K562 (cell line): ENCODE measurements at regions not wholly inside any gene's neighbourhood (a gene's known extent, or its start where the extent isn't known, plus 50 kb on each side); places are given as distances from the start of the nearest gene placed in this dataset.

Source experiments
- ATAC-seq: fragments of 200-7000 bp; cut with Tn5 transposase; 3 replicates; pipeline ENCODE4 v1.9.1; 2020; ENCODE audit warnings: moderate library complexity
- BruUV-seq: library from RNA; stranded (reverse); fragments of 400-500 nt; replicated peaks from 2 replicates; lab custom pipeline; 2021; lab: Mats Ljungman, UMichigan
- CTCF ChIA-PET: fragments of 300-600 bp; formaldehyde crosslinking; extraction: SDS; loops from one replicate; lab custom pipeline; 2021; ENCODE audit warnings: low intra/inter-chr PET ratio; lab: Yijun Ruan, JAX
- POLR2A ChIA-PET: fragments of 300-600, 350-650 bp; sonication (Branson Sonifier 250); formaldehyde crosslinking; extraction: SDS; loops from one replicate; lab custom pipeline; 2021; ENCODE audit warnings: antibody characterized with exemption, inconsistent platforms; lab: Yijun Ruan, JAX
- DNase-seq, 4 experiments: peaks; one replicate each; pipeline versions ENCODE4 v3.0.0 to v3.0.0-alpha.2; 2011 to 2018; ENCODE audit warnings: low spot score in 3 of 4, mixed read lengths in 3 of 4; ENCODE audit errors: extremely low read depth in 1 of 4
- FAIRE-seq: peaks from 2 replicates; lab custom pipeline; 2011; peaks lifted over from hg19 to GRCh38; lab: Jason Lieb, UNC
- H2AFZ ChIP-seq: 2 replicates; pipeline ENCODE4 v1.6.0; 2011; ENCODE audit warnings: low read depth, low read length, control low read depth, inconsistent platforms
- H3K27ac ChIP-seq: fragments of 200-600 bp; 3 replicates; pipeline ENCODE4 v1.8.0; 2011; ENCODE audit warnings: low read depth, mild to moderate bottlenecking, control low read depth, inconsistent platforms, low read length, moderate library complexity, mixed read lengths; ENCODE audit errors: extremely low read depth
- H3K27me3 ChIP-seq, 2 experiments: fragments of 300-600 bp in 1 of 2; 2 replicates in 1 of 2; 3 replicates in 1 of 2; pipeline versions ENCODE4 v1.6.0 to v1.8.0; 2011; ENCODE audit warnings: inconsistent platforms in 2 of 2, low read length in 2 of 2, mild to moderate bottlenecking in 1 of 2, mixed read lengths in 1 of 2, moderate library complexity in 1 of 2; ENCODE audit not compliant: control insufficient read depth in 2 of 2, insufficient read depth in 2 of 2
- H3K36me3 ChIP-seq: fragments of 300-600 bp; 3 replicates; pipeline ENCODE4 v1.8.0; 2011; ENCODE audit warnings: mild to moderate bottlenecking, low read length, inconsistent platforms; ENCODE audit not compliant: control insufficient read depth, insufficient read depth
- H3K4me1 ChIP-seq, 2 experiments: fragments of 200-600 bp in 1 of 2; replicated peaks in 1 of 2; 2 replicates in 1 of 2; 3 replicates in 1 of 2; pipeline versions ENCODE4 v1.5.1 to v1.8.0; 2011; ENCODE audit warnings: inconsistent platforms in 2 of 2, low read length in 2 of 2, mild to moderate bottlenecking in 1 of 2, mixed read lengths in 1 of 2, moderate library complexity in 1 of 2; ENCODE audit not compliant: control insufficient read depth in 2 of 2, insufficient read depth in 2 of 2
- H3K4me2 ChIP-seq: 2 replicates; pipeline ENCODE4 v1.6.1; 2011; ENCODE audit warnings: low read length, control low read depth, inconsistent platforms, mixed read lengths; ENCODE audit not compliant: insufficient read depth
- H3K4me3 ChIP-seq: fragments of 200-600 bp; sonication (generic), shearing (Covaris generic); 2 replicates; pipeline ENCODE4 v1.5.1; 2016; ENCODE audit warnings: control low read depth, inconsistent platforms
- H3K79me2 ChIP-seq: fragments of 200-600 bp; 3 replicates; pipeline ENCODE4 v1.8.0; 2011; ENCODE audit warnings: low read length, inconsistent platforms; ENCODE audit not compliant: control insufficient read depth, insufficient read depth
- H3K9ac ChIP-seq, 2 experiments: 2 replicates each; pipeline versions ENCODE4 v1.6.0 to v1.6.1; 2011; ENCODE audit warnings: low read depth in 2 of 2, low read length in 2 of 2, control low read depth in 1 of 2, inconsistent platforms in 1 of 2, mild to moderate bottlenecking in 1 of 2, mixed read lengths in 1 of 2; ENCODE audit not compliant: insufficient read depth in 1 of 2
- H3K9me1 ChIP-seq: one replicate; pipeline ENCODE4 v1.6.0; 2011; ENCODE audit warnings: inconsistent platforms, mild to moderate bottlenecking, low read length, moderate library complexity; ENCODE audit not compliant: control insufficient read depth, insufficient read depth
- H3K9me3 ChIP-seq: replicated peaks from 2 replicates; pipeline ENCODE4 v1.5.1; 2011; ENCODE audit warnings: low read depth, low read length, inconsistent platforms; ENCODE audit not compliant: control insufficient read depth, insufficient read depth
- H4K20me1 ChIP-seq: replicated peaks from 2 replicates; pipeline ENCODE4 v1.6.1; 2011; ENCODE audit warnings: low read length, inconsistent platforms, mixed read lengths; ENCODE audit not compliant: control insufficient read depth, insufficient read depth
- DNMT1 ChIP-seq: fragments of 450-650 bp; IDR thresholded peaks from 2 replicates; pipeline ENCODE4 v1.6.1; 2016; ENCODE audit warnings: antibody characterized with exemption, mild to moderate bottlenecking
- EP400 ChIP-seq: fragments of 450-650 bp; IDR thresholded peaks from 2 replicates; pipeline ENCODE4 v1.6.1; 2017; ENCODE audit warnings: antibody characterized with exemption, mild to moderate bottlenecking, moderate library complexity
- EZH2 ChIP-seq: IDR thresholded peaks from 2 replicates; pipeline ENCODE4 v1.6.1; 2012; ENCODE audit warnings: low read depth, mild to moderate bottlenecking, inconsistent platforms, low read length, borderline replicate concordance
- POLR2H ChIP-seq: IDR thresholded peaks from 2 replicates; pipeline ENCODE4 v1.6.1; 2016; ENCODE audit warnings: missing genetic modification characterization, low read depth, mild to moderate bottlenecking, control low read depth, missing compliant biosample characterization, moderate library complexity
- TEAD4 ChIP-seq, 2 experiments: sonication (generic) in 1 of 2; formaldehyde crosslinking in 1 of 2; IDR thresholded peaks; 2 replicates each; pipeline versions ENCODE4 v1.6.1 to v1.8.0; 2012 to 2022; ENCODE audit warnings: borderline replicate concordance in 1 of 2, inconsistent platforms in 1 of 2, low read length in 1 of 2, mild to moderate bottlenecking in 1 of 2, missing genetic modification reagents in 1 of 2
- ZFX ChIP-seq: sonication (generic); formaldehyde crosslinking; IDR thresholded peaks from 2 replicates; pipeline ENCODE4 v1.8.0; 2022; ENCODE audit warnings: mild to moderate bottlenecking, missing genetic modification reagents, moderate library complexity
- ZNF75A ChIP-seq: fragments of 450-650 bp; formaldehyde crosslinking; IDR thresholded peaks from 2 replicates; pipeline ENCODE4 v1.4.0; 2020; ENCODE audit warnings: mild to moderate bottlenecking
- WGBS: fragments of 100-300 bp; shearing (Covaris generic); methylation state at CpG from one replicate; pipeline ENCODE4 v1.1.6; 2016; ENCODE audit warnings: low coverage, mixed read lengths; ENCODE audit not compliant: insufficient coverage; ENCODE audit errors: missing lambda C conversion rate; 5-methylcytosine and 5-hydroxymethylcytosine counted together
- in situ Hi-C: fragments of 300-500 bp; cut with MboI; formaldehyde crosslinking; loops from 4 replicates; pipeline ENCODE4 v1.15.0; 2018; ENCODE audit warnings: inconsistent platforms, mixed read lengths
- intact Hi-C: fragments of 100-400 bp; cut with micrococcal nuclease; formaldehyde crosslinking; loops from 2 replicates; pipeline ENCODE4 v1.14.2; 2022
- TF ChIP-seq, protein P1 (sequence below): fragments of 250-450 bp; sonication (Bioruptor Pico); IDR thresholded peaks from 2 replicates; pipeline ENCODE4 v1.9.0; 2021; ENCODE audit warnings: mild to moderate bottlenecking, inconsistent platforms
- TF ChIP-seq, protein P2 (sequence below): fragments of 250-450 bp; sonication (Bioruptor Pico); IDR thresholded peaks from 2 replicates; pipeline ENCODE4 v1.8.0; 2021; ENCODE audit warnings: mild to moderate bottlenecking, moderate library complexity
- TF ChIP-seq, protein P3 (sequence below): fragments of 250-450 bp; sonication (Bioruptor Pico); IDR thresholded peaks from 2 replicates; pipeline ENCODE4 v1.4.0; 2020; ENCODE audit warnings: mild to moderate bottlenecking
- TF ChIP-seq, protein P4 (sequence below), 2 experiments: fragments of 450-650 bp; conservative IDR thresholded peaks; 2 replicates each; pipeline ENCODE4 v1.6.1; 2017; ENCODE audit warnings: mild to moderate bottlenecking in 2 of 2, moderate library complexity in 2 of 2

DNA sequence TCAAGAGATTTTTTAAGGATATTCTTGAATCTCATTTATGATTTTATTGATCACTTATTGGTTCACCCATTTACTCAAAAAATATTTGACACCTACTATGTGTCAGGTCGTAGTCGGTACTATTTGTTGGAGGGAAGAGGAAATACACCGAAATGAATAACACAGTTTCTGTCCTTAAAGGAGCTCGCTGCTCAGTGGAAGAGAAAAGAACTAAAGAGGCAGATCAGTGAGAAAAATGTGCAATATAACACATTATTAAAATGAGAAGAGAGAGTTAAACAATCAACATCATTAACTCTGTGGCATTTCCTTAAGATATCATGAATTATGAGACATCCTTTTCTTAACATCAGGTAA, 56.1 kb upstream of the ADAMTS9 start:
- ChIA-PET POLR2A (no interaction called here), CTCF (no interaction called here)
- TF ChIP-seq EZH2 (no peak), ZNF75A (CRISPR knock-in tag) (no peak), TEAD4 (IDR thresholded peaks at IDR 0.05; ENCODE audit: low read length) (no peak), TEAD4 (CRISPR knock-in tag; IDR thresholded peaks at IDR 0.05; ENCODE audit: borderline replicate concordance) (no peak), ZFX (no peak), DNMT1 (no peak), POLR2H (tag) (no peak), EP400 (no peak)
- TF ChIP-seq, protein P1, sequence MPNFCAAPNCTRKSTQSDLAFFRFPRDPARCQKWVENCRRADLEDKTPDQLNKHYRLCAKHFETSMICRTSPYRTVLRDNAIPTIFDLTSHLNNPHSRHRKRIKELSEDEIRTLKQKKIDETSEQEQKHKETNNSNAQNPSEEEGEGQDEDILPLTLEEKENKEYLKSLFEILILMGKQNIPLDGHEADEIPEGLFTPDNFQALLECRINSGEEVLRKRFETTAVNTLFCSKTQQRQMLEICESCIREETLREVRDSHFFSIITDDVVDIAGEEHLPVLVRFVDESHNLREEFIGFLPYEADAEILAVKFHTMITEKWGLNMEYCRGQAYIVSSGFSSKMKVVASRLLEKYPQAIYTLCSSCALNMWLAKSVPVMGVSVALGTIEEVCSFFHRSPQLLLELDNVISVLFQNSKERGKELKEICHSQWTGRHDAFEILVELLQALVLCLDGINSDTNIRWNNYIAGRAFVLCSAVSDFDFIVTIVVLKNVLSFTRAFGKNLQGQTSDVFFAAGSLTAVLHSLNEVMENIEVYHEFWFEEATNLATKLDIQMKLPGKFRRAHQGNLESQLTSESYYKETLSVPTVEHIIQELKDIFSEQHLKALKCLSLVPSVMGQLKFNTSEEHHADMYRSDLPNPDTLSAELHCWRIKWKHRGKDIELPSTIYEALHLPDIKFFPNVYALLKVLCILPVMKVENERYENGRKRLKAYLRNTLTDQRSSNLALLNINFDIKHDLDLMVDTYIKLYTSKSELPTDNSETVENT (CRISPR knock-in tag): no peak
- TF ChIP-seq, protein P2, sequence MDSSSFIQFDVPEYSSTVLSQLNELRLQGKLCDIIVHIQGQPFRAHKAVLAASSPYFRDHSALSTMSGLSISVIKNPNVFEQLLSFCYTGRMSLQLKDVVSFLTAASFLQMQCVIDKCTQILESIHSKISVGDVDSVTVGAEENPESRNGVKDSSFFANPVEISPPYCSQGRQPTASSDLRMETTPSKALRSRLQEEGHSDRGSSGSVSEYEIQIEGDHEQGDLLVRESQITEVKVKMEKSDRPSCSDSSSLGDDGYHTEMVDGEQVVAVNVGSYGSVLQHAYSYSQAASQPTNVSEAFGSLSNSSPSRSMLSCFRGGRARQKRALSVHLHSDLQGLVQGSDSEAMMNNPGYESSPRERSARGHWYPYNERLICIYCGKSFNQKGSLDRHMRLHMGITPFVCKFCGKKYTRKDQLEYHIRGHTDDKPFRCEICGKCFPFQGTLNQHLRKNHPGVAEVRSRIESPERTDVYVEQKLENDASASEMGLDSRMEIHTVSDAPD (CRISPR knock-in tag): no peak
- TF ChIP-seq, protein P3, sequence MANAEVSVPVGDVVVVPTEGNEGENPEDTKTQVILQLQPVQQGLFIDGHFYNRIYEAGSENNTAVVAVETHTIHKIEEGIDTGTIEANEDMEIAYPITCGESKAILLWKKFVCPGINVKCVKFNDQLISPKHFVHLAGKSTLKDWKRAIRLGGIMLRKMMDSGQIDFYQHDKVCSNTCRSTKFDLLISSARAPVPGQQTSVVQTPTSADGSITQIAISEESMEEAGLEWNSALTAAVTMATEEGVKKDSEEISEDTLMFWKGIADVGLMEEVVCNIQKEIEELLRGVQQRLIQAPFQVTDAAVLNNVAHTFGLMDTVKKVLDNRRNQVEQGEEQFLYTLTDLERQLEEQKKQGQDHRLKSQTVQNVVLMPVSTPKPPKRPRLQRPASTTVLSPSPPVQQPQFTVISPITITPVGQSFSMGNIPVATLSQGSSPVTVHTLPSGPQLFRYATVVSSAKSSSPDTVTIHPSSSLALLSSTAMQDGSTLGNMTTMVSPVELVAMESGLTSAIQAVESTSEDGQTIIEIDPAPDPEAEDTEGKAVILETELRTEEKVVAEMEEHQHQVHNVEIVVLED (CRISPR knock-in tag): no peak
- TF ChIP-seq, protein P4, sequence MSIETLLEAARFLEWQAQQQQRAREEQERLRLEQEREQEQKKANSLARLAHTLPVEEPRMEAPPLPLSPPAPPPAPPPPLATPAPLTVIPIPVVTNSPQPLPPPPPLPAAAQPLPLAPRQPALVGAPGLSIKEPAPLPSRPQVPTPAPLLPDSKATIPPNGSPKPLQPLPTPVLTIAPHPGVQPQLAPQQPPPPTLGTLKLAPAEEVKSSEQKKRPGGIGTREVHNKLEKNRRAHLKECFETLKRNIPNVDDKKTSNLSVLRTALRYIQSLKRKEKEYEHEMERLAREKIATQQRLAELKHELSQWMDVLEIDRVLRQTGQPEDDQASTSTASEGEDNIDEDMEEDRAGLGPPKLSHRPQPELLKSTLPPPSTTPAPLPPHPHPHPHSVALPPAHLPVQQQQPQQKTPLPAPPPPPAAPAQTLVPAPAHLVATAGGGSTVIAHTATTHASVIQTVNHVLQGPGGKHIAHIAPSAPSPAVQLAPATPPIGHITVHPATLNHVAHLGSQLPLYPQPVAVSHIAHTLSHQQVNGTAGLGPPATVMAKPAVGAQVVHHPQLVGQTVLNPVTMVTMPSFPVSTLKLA (conservative IDR thresholded peaks at IDR 0.05): no peak

More for the DNA sequence above, 56.1 kb upstream of the ADAMTS9 start:
- Histone ChIP-seq H3K4me1 (no peaks in the 10 kb centered on the region; a peak in 1 of 5 replicates), H3K27ac (no peak overlapping the region), H2AFZ (no peak overlapping the region), H3K4me3 (no peak overlapping the region), H3K36me3 (no peaks in the 10 kb centered on the region), H3K27me3 (no peaks in the 10 kb centered on the region), H3K9me1 (no peaks in the 10 kb centered on the region), H3K4me2 (no peak overlapping the region), H3K9ac (no peak overlapping the region), H3K79me2 (no peaks in the 10 kb centered on the region), H4K20me1 (no peaks in the 10 kb centered on the region), H3K9me3 (no peaks in the 10 kb centered on the region)
- WGBS: 6% methylated on average over 3 of the region's 4 CpGs
- DNase-seq (no peak), FAIRE-seq (no peak), ATAC-seq (no peak)
- in situ Hi-C loops: no loop called here
- intact Hi-C loops: no loop called here
- no TSS peak for BruUV-seq
